ENCODE measurements at regions not wholly inside any gene's neighbourhood (a gene's known extent, or its start where the extent isn't known, plus 50 kb on each side); places are given as distances from the start of the nearest gene placed in this dataset.

DNA sequence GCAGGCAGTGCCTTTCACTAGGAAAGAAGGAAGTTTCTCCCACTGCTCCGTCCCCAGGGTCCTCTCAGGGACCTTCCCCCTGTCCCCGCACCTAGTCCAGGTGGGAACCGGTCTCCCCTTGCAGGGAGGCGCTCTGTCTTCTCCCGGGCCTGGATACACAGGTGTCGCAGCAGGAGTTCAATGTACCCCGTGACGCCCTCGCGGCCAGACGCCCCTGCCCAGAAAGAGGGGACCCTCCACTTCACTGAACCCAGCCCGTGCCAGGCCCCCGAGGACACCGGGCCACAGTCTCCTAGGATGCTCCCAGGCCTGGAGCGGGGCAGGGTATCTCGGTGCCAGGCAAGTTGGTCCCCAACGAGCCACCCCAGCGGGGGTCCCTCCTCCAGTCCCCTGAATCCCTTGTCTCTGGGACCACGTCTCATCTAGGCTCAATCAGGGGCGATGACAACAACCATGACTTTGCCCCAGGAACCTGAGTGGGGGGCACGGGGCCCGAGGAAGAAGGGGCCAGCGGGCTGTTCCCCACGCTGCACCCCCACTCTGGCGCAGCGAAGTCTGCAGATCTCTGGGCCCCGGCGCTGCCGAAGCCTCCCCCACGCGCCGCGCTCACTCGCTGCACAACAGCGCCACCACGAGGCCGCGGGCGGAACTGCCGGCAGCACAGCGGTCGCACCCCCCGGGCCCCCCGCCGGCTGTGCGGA is 103.0 kb downstream of the EDN3 start:
- TF ChIP-seq EZH2phosphoT487 (IDR thresholded peaks at IDR 0.05; ENCODE audit: insufficient read depth, low read depth) (no peak), EZH2 (IDR thresholded peaks at IDR 0.05; ENCODE audit: insufficient read depth, poor library complexity, severe bottlenecking) (no peak)
